ENCODE measurements at regions not wholly inside any gene's neighbourhood (a gene's known extent, or its start where the extent isn't known, plus 50 kb on each side); places are given as distances from the start of the nearest gene placed in this dataset.
"Not testable (repeated sequence)": the region's sequence is repeated elsewhere in the genome, so short reads cannot be mapped to it uniquely, and the experiment has no call there.

DNA sequence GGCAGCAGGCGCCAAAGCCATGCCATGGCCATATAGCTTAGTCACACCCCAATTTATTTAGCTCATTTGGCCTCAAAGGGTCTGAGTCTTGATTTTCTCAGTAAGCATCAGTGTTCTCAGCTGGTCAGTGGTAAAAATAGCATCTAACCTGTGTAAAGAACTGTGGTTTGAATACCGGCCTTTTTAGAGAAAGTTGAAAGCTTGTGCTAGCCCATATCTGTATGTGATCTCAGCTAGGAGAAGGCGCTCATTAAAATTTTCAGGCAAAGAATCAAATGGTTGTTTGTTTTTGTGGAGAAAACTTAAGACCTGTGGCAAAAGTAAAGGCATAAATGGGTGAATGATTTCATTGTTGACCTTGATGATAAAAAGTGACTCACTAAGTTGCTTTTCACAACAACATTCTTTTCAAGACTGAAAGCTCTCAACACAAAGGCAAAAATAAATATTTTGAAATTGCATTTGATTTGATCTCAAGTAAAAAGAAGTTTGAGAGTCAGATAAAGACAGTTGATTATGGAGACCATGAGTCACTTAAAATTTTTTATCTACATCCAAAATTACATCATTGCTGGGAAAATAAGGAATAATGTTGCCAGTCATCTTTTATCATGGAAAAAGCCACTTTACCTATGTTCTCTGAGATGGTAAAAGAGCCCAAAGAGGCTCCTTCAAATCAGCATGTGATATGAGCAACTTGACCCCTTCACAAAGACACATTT, 128.5 kb upstream of the RGS6 start:
- 64% methylated on average over 3 of the region's 3 CpGs for WGBS (ENCODE audit: insufficient coverage, low coverage, low lambda C conversion rate, missing lambda C conversion rate)
- no peak overlapping the region for H3K4me3 ChIP-seq
- TF ChIP-seq, protein P1, sequence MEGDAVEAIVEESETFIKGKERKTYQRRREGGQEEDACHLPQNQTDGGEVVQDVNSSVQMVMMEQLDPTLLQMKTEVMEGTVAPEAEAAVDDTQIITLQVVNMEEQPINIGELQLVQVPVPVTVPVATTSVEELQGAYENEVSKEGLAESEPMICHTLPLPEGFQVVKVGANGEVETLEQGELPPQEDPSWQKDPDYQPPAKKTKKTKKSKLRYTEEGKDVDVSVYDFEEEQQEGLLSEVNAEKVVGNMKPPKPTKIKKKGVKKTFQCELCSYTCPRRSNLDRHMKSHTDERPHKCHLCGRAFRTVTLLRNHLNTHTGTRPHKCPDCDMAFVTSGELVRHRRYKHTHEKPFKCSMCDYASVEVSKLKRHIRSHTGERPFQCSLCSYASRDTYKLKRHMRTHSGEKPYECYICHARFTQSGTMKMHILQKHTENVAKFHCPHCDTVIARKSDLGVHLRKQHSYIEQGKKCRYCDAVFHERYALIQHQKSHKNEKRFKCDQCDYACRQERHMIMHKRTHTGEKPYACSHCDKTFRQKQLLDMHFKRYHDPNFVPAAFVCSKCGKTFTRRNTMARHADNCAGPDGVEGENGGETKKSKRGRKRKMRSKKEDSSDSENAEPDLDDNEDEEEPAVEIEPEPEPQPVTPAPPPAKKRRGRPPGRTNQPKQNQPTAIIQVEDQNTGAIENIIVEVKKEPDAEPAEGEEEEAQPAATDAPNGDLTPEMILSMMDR (IDR thresholded peaks at IDR 0.05), result no peak
- TF ChIP-seq POLR2A (IDR thresholded peaks at IDR 0.05), result no peak
- DNase-seq (no peak), ATAC-seq (no peak)
- H3K27ac ChIP-seq, result no peak overlapping the region
- H3K27me3 ChIP-seq, result no peaks in the 10 kb centered on the region
- H3K36me3 ChIP-seq, result no peaks in the 10 kb centered on the region
- no peaks in the 10 kb centered on the region for H3K9me3 ChIP-seq
- H3K4me1 ChIP-seq, result no peaks in the 10 kb centered on the region
- intact Hi-C loops (cut with DNase I), result no loop called here

GRCh38 chr14:71804992-71805391, 127.2 kb upstream of the RGS6 start:
- H3K4me3 ChIP-seq, result no peak overlapping the region
- intact Hi-C loops (cut with DNase I), result no loop called here
- no peak for DNase-seq
- no peaks in the 10 kb centered on the region for H3K27me3 ChIP-seq
- TF ChIP-seq POLR2A (IDR thresholded peaks at IDR 0.05), result no peak
- TF ChIP-seq, protein P1 (IDR thresholded peaks at IDR 0.05), result no peak
- H3K36me3 ChIP-seq, result no peaks in the 10 kb centered on the region
- H3K27ac ChIP-seq, result no peak overlapping the region
- H3K9me3 ChIP-seq, result no peaks in the 10 kb centered on the region
- H3K4me1 ChIP-seq, result no peaks in the 10 kb centered on the region
- 100% methylated on average over 1 of the region's 2 CpGs for WGBS (ENCODE audit: insufficient coverage, low coverage, low lambda C conversion rate, missing lambda C conversion rate)
- ATAC-seq, result no peak

GRCh38 chr14:71807049-71807448, 125.2 kb upstream of the RGS6 start:
- DNase-seq; H3K27me3 ChIP-seq; H3K4me1 ChIP-seq; intact Hi-C loops (cut with DNase I); ATAC-seq; H3K9me3 ChIP-seq; H3K27ac ChIP-seq; H3K36me3 ChIP-seq; H3K4me3 ChIP-seq: not testable (repeated sequence)
- WGBS (ENCODE audit: insufficient coverage, low coverage, low lambda C conversion rate, missing lambda C conversion rate), result 11% methylated on average over 3 of the region's 4 CpGs

- H3K9me3 ChIP-seq; H3K27ac ChIP-seq; H3K36me3 ChIP-seq; H3K27me3 ChIP-seq; H3K4me3 ChIP-seq; H3K4me1 ChIP-seq; intact Hi-C loops (cut with DNase I); ATAC-seq; DNase-seq: not testable (repeated sequence)
- 64% methylated on average over 4 of the region's 4 CpGs for WGBS (ENCODE audit: insufficient coverage, low coverage, low lambda C conversion rate, missing lambda C conversion rate)
These were observed 121.4 kb upstream of the RGS6 start for GRCh38 chr14:71810800-71811199.

DNA sequence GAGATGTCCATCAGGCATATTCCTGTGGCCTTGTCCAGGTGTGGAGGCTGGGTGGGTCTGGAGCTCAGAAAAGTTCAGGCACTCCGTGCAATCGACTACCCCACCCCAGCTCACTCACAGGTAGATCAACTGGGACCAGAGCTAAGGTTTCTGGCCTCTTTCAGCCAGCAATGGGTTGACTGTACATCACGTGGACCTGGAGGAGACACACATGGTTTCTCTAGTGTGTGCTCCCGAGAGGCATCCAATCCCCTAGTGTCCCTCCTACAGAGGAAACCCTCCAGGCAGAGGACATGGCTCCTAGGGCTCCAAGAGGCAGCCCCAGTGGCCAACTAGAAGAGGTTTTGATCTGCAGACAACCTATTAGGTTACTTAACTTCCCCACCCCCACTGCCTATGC, 119.5 kb upstream of the RGS6 start:
- ATAC-seq, result no peak
- Histone ChIP-seq H3K27ac (no peak overlapping the region), H3K36me3 (no peaks in the 10 kb centered on the region), H3K4me1 (no peaks in the 10 kb centered on the region), H3K27me3 (no peaks in the 10 kb centered on the region), H3K9me3 (no peaks in the 10 kb centered on the region), H3K4me3 (no peak overlapping the region)
- 69% methylated on average over 3 of the region's 4 CpGs for WGBS (ENCODE audit: insufficient coverage, low coverage, low lambda C conversion rate, missing lambda C conversion rate)
- DNase-seq, result no peak
- intact Hi-C loops (cut with DNase I), result no loop called here
- TF ChIP-seq POLR2A (IDR thresholded peaks at IDR 0.05), result no peak
- TF ChIP-seq, protein P1 (IDR thresholded peaks at IDR 0.05), result no peak

Measured in right lobe of liver (tissue), 6 donors.